Spinal cord (tissue), 9 donors: ENCODE measurements at regions not wholly inside any gene's neighbourhood (a gene's known extent, or its start where the extent isn't known, plus 50 kb on each side); places are given as distances from the start of the nearest gene placed in this dataset.

Source experiments
- DNase-seq, 6 donors: peaks; one replicate each; pipeline versions ENCODE4 v3.0.0 to v3.0.0-alpha.2; 2013 to 2015; ENCODE audit warnings: low spot score in 6 of 6, low read depth in 4 of 6
- H3K27ac ChIP-seq: one replicate; pipeline ENCODE4 v1.5.1; 2013; ENCODE audit warnings: low read depth, low read length, control low read depth
- H3K27me3 ChIP-seq: one replicate; pipeline ENCODE4 v1.6.1; 2013; ENCODE audit warnings: low read length; ENCODE audit not compliant: control insufficient read depth, insufficient read depth
- H3K36me3 ChIP-seq: one replicate; pipeline ENCODE4 v1.6.1; 2013; ENCODE audit warnings: low read length; ENCODE audit not compliant: control insufficient read depth, insufficient read depth
- H3K4me1 ChIP-seq: one replicate; pipeline ENCODE4 v1.6.1; 2013; ENCODE audit warnings: low read length; ENCODE audit not compliant: control insufficient read depth, insufficient read depth
- H3K4me3 ChIP-seq: one replicate; pipeline ENCODE4 v1.5.1; 2013; ENCODE audit warnings: low read depth, low read length, control low read depth
- H3K9me3 ChIP-seq: one replicate; pipeline ENCODE4 v1.6.1; 2013; ENCODE audit warnings: low read length; ENCODE audit not compliant: control insufficient read depth, insufficient read depth
- WGBS: methylation state at CpG from one replicate; pipeline ENCODE4 v1.1.5; 2013; ENCODE audit warnings: missing lambda C conversion rate; ENCODE audit not compliant: insufficient coverage; 5-methylcytosine and 5-hydroxymethylcytosine counted together
- donor health status: healthy.

GRCh38 chr15:31237043-31237324 is 89.7 kb upstream of the KLF13 start:
- H3K9me3 ChIP-seq: no peaks in the 10 kb centered on the region
- H3K4me1 ChIP-seq: peaks cover 20% of the 10 kb centered on the region
- no peaks in the 10 kb centered on the region for H3K36me3 ChIP-seq
- 100% methylated on average over 1 of the region's 3 CpGs for WGBS
- no peak overlapping the region for H3K4me3 ChIP-seq
- no peak for DNase-seq
- H3K27me3 ChIP-seq: no peaks in the 10 kb centered on the region
- H3K27ac ChIP-seq: peak overlapping the region; percentile 67

- no peaks in the 10 kb centered on the region for H3K27me3 ChIP-seq
- no peaks in the 10 kb centered on the region for H3K36me3 ChIP-seq
- DNase-seq: no peak
- no peak overlapping the region for H3K27ac ChIP-seq
- H3K9me3 ChIP-seq: no peaks in the 10 kb centered on the region
- peaks cover 20% of the 10 kb centered on the region for H3K4me1 ChIP-seq
- H3K4me3 ChIP-seq: no peak overlapping the region
- 100% methylated on average over 1 of the region's 1 CpG for WGBS
Measured at GRCh38 chr15:31238906-31239305, 87.7 kb upstream of the KLF13 start.

GRCh38 chr15:31239409-31239808 is 87.2 kb upstream of the KLF13 start:
- Histone ChIP-seq H3K27ac (no peak overlapping the region), H3K9me3 (no peaks in the 10 kb centered on the region), H3K27me3 (no peaks in the 10 kb centered on the region), H3K36me3 (no peaks in the 10 kb centered on the region), H3K4me3 (no peak overlapping the region), H3K4me1 (peaks cover 20% of the 10 kb centered on the region)
- no peak for DNase-seq
- WGBS: 83% methylated on average over 4 of the region's 4 CpGs

- Histone ChIP-seq H3K4me1 (peaks cover 2% of the 10 kb centered on the region), H3K27me3 (no peaks in the 10 kb centered on the region), H3K36me3 (no peaks in the 10 kb centered on the region), H3K9me3 (no peaks in the 10 kb centered on the region), H3K4me3 (no peak overlapping the region), H3K27ac (no peak overlapping the region)
- no peak for DNase-seq
- WGBS: 87% methylated on average over 5 of the region's 8 CpGs
Measured at GRCh38 chr15:31241888-31242522, 84.6 kb upstream of the KLF13 start.

GRCh38 chr15:31243895-31244294 is 82.7 kb upstream of the KLF13 start:
- Histone ChIP-seq H3K27me3 (no peaks in the 10 kb centered on the region), H3K4me1 (no peaks in the 10 kb centered on the region), H3K9me3 (no peaks in the 10 kb centered on the region), H3K4me3 (no peak overlapping the region), H3K27ac (no peak overlapping the region), H3K36me3 (no peaks in the 10 kb centered on the region)
- DNase-seq: no peak
- WGBS: no CpG with 5 or more reads among the region's 3 CpGs

- peaks cover 4% of the 10 kb centered on the region for H3K4me1 ChIP-seq
- H3K4me3 ChIP-seq: no peak overlapping the region
- no peak overlapping the region for H3K27ac ChIP-seq
- no peak for DNase-seq
- H3K36me3 ChIP-seq: no peaks in the 10 kb centered on the region
- no peaks in the 10 kb centered on the region for H3K9me3 ChIP-seq
- no peaks in the 10 kb centered on the region for H3K27me3 ChIP-seq
- no CpG with 5 or more reads among the region's 4 CpGs for WGBS
Measured at GRCh38 chr15:31245135-31245689, 81.4 kb upstream of the KLF13 start.

- DNase-seq: no peak
- 92% methylated on average over 1 of the region's 3 CpGs for WGBS
Measured at GRCh38 chr15:31245756-31246155, 80.9 kb upstream of the KLF13 start.

GRCh38 chr15:31247404-31247803 is 79.2 kb upstream of the KLF13 start:
- Histone ChIP-seq H3K36me3 (no peaks in the 10 kb centered on the region), H3K4me3 (no peak overlapping the region), H3K4me1 (peaks cover 4% of the 10 kb centered on the region), H3K27ac (no peak overlapping the region), H3K9me3 (no peaks in the 10 kb centered on the region), H3K27me3 (no peaks in the 10 kb centered on the region)
- no peak for DNase-seq
- 90% methylated on average over 9 of the region's 13 CpGs for WGBS

More at GRCh38 chr15:31245756-31246155, 80.9 kb upstream of the KLF13 start:
- H3K4me3 ChIP-seq: no peak overlapping the region
- no peaks in the 10 kb centered on the region for H3K36me3 ChIP-seq
- no peaks in the 10 kb centered on the region for H3K27me3 ChIP-seq
- no peak overlapping the region for H3K27ac ChIP-seq
- peaks cover 4% of the 10 kb centered on the region for H3K4me1 ChIP-seq
- H3K9me3 ChIP-seq: no peaks in the 10 kb centered on the region

- Histone ChIP-seq H3K9me3 (no peaks in the 10 kb centered on the region), H3K4me1 (peaks cover 4% of the 10 kb centered on the region), H3K36me3 (no peaks in the 10 kb centered on the region), H3K27me3 (no peaks in the 10 kb centered on the region), H3K4me3 (no peak overlapping the region), H3K27ac (no peak overlapping the region)
- no peak for DNase-seq
- WGBS: 87% methylated on average over 5 of the region's 5 CpGs
Measured at GRCh38 chr15:31248263-31248662, 78.4 kb upstream of the KLF13 start.

GRCh38 chr15:31248951-31249350 is 77.7 kb upstream of the KLF13 start:
- Histone ChIP-seq H3K36me3 (no peaks in the 10 kb centered on the region), H3K9me3 (no peaks in the 10 kb centered on the region), H3K27me3 (no peaks in the 10 kb centered on the region), H3K27ac (no peak overlapping the region), H3K4me3 (no peak overlapping the region), H3K4me1 (peaks cover 4% of the 10 kb centered on the region)
- no peak for DNase-seq
- WGBS: 98% methylated on average over 5 of the region's 5 CpGs
